NCI-H2196 (cell line): ENCODE measurements at regions not wholly inside any gene's neighbourhood (a gene's known extent, or its start where the extent isn't known, plus 50 kb on each side); places are given as distances from the start of the nearest gene placed in this dataset.

ENCODE experiments used
- DNase-seq: peaks from one replicate; lab custom pipeline; 2025; ENCODE audit not compliant: unreplicated experiment; lab: John Stamatoyannopoulos, UW

GRCh38 chr12:113528606-113529293 lies 57.1 kb upstream of the LHX5 start:
- DNase-seq: no peak

GRCh38 chr12:113525066-113525465 lies 53.4 kb upstream of the LHX5 start:
- no peak for DNase-seq

- DNase-seq: no peak
Measured at GRCh38 chr12:113524495-113524894, 52.8 kb upstream of the LHX5 start.

- DNase-seq: no peak
Measured at GRCh38 chr12:113521708-113522107, 50.0 kb upstream of the LHX5 start.
